ENCODE measurements at regions not wholly inside any gene's neighbourhood (a gene's known extent, or its start where the extent isn't known, plus 50 kb on each side); places are given as distances from the start of the nearest gene placed in this dataset.

GRCh38 chr6:33882154-33882553, 78.4 kb upstream of the MLN start:
- TF ChIP-seq CTCF (conservative IDR thresholded peaks at IDR 0.05 in 1 of 2, IDR thresholded peaks at IDR 0.05 in 1 of 2; ENCODE audit: low read depth in 1 of 2, low read length in 2 of 2) (no peak), EZH2 (IDR thresholded peaks at IDR 0.05; ENCODE audit: low read length, missing control alignments) (no peak)

All from fibroblast of lung (primary cell).